ENCODE measurements at regions not wholly inside any gene's neighbourhood (a gene's known extent, or its start where the extent isn't known, plus 50 kb on each side); places are given as distances from the start of the nearest gene placed in this dataset.
A peak's percentile ranks its signal among the peaks of the same experiment; 100 is the strongest.

DNA sequence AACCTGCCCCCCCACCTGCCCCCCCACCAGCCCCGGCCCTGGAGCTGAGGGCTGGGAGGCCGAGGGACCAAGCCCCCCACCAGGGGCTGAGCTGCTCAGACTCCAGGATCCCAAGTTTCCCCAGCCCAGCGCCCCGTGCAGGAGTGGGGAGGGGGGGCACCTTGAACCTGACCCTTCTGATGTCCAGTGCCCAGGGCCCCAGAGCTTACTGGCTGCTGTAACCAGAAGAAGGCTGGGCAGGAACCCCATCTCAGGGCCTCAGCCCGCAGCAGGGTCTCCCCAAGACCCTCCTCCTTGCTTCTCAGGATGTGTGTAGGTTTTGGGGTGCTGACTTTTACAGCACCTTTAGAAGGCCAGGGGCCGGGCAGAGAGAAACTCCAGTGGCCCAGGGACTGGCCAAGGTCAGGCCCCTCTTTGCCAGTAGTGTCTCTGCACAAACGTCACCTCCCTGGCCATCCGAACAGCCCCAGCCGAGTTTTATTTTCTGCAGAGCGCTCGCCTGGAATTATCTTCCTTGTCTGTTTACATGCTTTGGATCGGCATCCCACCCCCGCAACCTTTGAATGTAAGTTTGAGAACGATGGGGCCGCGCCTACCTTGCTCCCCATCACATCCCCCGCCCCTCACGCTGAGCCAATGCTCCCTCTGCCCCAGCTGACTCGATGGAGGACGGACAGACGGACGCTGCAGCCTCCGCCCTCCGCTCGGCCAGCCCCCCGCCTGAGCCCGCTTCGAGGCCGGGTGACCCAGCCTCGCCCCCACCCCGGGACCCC is 70.1 kb upstream of the CASZ1 start:
- Histone ChIP-seq H3K4me3 (ENCODE audit: low read length in 2 of 2) (peak overlapping the region in 1 of 2 donors; percentile 11), H3K4me1 (ENCODE audit: control insufficient read depth in 2 of 2, insufficient read depth in 2 of 2, low read length in 2 of 2) (peaks cover 0 to 10% of the 10 kb centered on the region in 2 donors), H3K27me3 (ENCODE audit: control insufficient read depth in 2 of 2, insufficient read depth in 2 of 2, low read length in 2 of 2) (peaks cover 7 to 13% of the 10 kb centered on the region in 2 donors), H3K36me3 (ENCODE audit: control insufficient read depth in 2 of 2, insufficient read depth in 2 of 2, low read length in 2 of 2) (no peaks in the 10 kb centered on the region), H3K9me3 (ENCODE audit: control insufficient read depth in 2 of 2, low read length in 2 of 2) (no peaks in the 10 kb centered on the region), H3K9ac (ENCODE audit: low read depth in 1 of 2, low read length in 2 of 2) (no peak overlapping the region), H3K27ac (ENCODE audit: low read depth in 2 of 2, low read length in 2 of 2) (no peak overlapping the region)

DNA sequence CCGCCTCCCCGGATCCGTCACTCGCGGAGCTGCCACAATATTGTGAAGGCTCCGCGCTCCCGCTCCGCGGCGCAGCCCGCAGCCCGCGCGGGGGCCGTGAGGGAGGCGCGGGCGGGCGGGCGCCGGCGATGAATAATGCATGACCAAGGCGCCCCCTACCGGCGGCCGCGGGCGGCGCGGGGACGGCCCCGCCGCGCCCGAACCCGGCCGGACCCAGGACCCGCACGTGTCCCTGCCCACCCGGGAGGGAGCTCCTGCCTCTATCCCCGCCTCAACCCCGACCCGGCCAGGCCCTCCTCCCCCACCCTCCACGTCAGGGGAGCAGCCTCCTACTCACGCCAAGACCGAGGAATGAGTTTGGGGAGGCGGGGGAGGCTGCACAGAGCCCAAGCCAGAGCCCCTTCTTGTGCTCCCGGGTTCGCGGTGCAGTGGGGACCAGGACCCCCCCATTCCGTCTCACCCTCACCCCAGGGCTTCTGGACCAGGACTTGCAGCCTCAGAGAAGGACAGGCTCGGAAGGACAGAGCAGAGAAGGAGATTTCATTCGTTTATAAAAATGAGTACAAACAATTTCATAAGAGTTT is 70.8 kb upstream of the CASZ1 start:
- H3K36me3 ChIP-seq (ENCODE audit: control insufficient read depth in 2 of 2, insufficient read depth in 2 of 2, low read length in 2 of 2) = no peaks in the 10 kb centered on the region
- H3K27me3 ChIP-seq (ENCODE audit: control insufficient read depth in 2 of 2, insufficient read depth in 2 of 2, low read length in 2 of 2) = peaks cover 7 to 13% of the 10 kb centered on the region in 2 donors
- no peaks in the 10 kb centered on the region for H3K9me3 ChIP-seq (ENCODE audit: control insufficient read depth in 2 of 2, low read length in 2 of 2)
- no peak overlapping the region for H3K27ac ChIP-seq (ENCODE audit: low read depth in 2 of 2, low read length in 2 of 2)
- peaks cover 0 to 10% of the 10 kb centered on the region in 2 donors for H3K4me1 ChIP-seq (ENCODE audit: control insufficient read depth in 2 of 2, insufficient read depth in 2 of 2, low read length in 2 of 2)
- peak overlapping the region in 1 of 2 donors; percentile 10 for H3K9ac ChIP-seq (ENCODE audit: low read depth in 1 of 2, low read length in 2 of 2)
- peak overlapping the region; percentile 13 to 43 for H3K4me3 ChIP-seq (ENCODE audit: low read length in 2 of 2)

DNA sequence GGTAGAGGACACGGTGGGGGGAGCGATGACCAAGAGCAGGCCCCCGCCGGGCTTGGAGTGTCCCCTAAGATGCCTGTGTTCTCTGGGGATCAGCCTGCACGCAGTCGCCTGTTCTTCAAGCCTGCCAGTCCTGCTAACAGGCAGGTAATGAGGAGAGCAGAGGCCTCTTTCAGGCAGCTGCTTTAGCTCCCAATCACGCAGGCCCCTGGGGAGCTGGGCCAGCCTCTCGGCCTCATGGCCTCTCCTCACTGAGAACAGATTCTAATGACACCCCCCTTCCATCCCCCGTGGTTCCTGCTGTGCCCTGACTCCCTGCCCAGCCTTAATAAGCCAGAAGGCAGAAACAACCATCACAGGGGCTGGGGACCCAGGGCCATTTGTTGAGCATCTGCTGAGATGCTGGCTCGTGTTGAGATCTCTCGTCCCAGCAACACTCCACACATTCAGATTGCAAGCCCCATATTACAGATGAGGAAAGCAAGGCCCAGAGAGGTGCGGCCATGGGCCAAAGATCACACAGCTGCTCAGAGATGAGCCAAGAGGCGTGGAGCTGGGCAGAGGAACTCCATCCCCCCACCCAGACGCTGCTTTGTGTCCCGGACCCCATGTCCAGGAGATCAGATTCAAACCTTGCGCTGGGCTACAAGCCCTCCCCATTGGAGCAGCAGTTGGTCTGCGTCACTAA is 71.6 kb upstream of the CASZ1 start:
- Histone ChIP-seq H3K36me3 (ENCODE audit: control insufficient read depth in 2 of 2, insufficient read depth in 2 of 2, low read length in 2 of 2) (no peaks in the 10 kb centered on the region), H3K27ac (ENCODE audit: low read depth in 2 of 2, low read length in 2 of 2) (no peak overlapping the region), H3K4me3 (ENCODE audit: low read length in 2 of 2) (no peak overlapping the region), H3K9ac (ENCODE audit: low read depth in 1 of 2, low read length in 2 of 2) (no peak overlapping the region), H3K9me3 (ENCODE audit: control insufficient read depth in 2 of 2, low read length in 2 of 2) (no peaks in the 10 kb centered on the region), H3K27me3 (ENCODE audit: control insufficient read depth in 2 of 2, insufficient read depth in 2 of 2, low read length in 2 of 2) (peaks cover 7 to 13% of the 10 kb centered on the region in 2 donors), H3K4me1 (ENCODE audit: control insufficient read depth in 2 of 2, insufficient read depth in 2 of 2, low read length in 2 of 2) (peaks cover 0 to 10% of the 10 kb centered on the region in 2 donors)

DNA sequence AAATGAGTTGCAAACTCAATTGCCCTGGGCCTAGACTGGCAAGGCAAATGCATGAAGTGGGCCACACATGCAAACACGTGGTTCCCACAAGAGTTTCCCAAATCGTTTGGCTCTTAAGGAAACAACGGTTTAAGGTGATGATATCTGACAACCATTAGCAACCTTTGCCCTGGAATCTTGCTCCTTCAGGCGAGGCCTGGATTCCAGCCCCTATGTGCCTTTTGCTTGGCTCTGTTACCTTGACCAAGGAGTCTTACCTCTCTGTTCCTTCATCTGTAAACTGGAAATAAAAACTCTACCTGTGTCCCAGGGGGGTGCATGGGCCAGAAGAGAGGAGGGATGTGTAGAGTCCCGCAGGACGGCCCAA is 72.1 kb upstream of the CASZ1 start:
- Histone ChIP-seq H3K27me3 (ENCODE audit: control insufficient read depth in 2 of 2, insufficient read depth in 2 of 2, low read length in 2 of 2) (peaks cover 7 to 13% of the 10 kb centered on the region in 2 donors), H3K4me3 (ENCODE audit: low read length in 2 of 2) (no peak overlapping the region), H3K9me3 (ENCODE audit: control insufficient read depth in 2 of 2, low read length in 2 of 2) (no peaks in the 10 kb centered on the region), H3K9ac (ENCODE audit: low read depth in 1 of 2, low read length in 2 of 2) (no peak overlapping the region), H3K27ac (ENCODE audit: low read depth in 2 of 2, low read length in 2 of 2) (no peak overlapping the region), H3K4me1 (ENCODE audit: control insufficient read depth in 2 of 2, insufficient read depth in 2 of 2, low read length in 2 of 2) (peaks cover 0 to 10% of the 10 kb centered on the region in 2 donors), H3K36me3 (ENCODE audit: control insufficient read depth in 2 of 2, insufficient read depth in 2 of 2, low read length in 2 of 2) (no peaks in the 10 kb centered on the region)

DNA sequence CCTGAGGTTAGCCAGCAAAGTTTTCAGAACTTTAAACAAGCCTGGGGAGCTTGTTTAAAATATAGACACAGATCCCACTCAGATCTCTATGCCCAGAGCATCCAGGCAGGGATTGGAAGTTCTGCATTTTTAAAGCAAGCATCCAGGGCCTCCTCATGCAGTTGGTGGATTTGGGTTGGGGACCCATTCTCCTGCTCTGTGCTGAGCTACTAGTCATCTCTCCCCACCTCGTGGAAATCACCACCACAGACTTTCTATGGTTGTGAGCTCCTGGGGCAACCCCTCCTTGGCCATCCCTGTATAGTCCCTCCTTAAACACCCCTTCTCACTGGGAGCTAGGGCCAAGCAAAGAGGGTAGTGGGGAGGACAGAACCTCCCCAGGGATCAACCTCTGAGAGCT is 73.5 kb upstream of the CASZ1 start:
- no peak overlapping the region for H3K27ac ChIP-seq (ENCODE audit: low read depth in 2 of 2, low read length in 2 of 2)
- H3K27me3 ChIP-seq (ENCODE audit: control insufficient read depth in 2 of 2, insufficient read depth in 2 of 2, low read length in 2 of 2) = peaks cover 3 to 5% of the 10 kb centered on the region in 2 donors
- peaks cover 0 to 10% of the 10 kb centered on the region in 2 donors for H3K4me1 ChIP-seq (ENCODE audit: control insufficient read depth in 2 of 2, insufficient read depth in 2 of 2, low read length in 2 of 2)
- no peaks in the 10 kb centered on the region for H3K9me3 ChIP-seq (ENCODE audit: control insufficient read depth in 2 of 2, low read length in 2 of 2)
- no peak overlapping the region for H3K4me3 ChIP-seq (ENCODE audit: low read length in 2 of 2)
- no peaks in the 10 kb centered on the region for H3K36me3 ChIP-seq (ENCODE audit: control insufficient read depth in 2 of 2, insufficient read depth in 2 of 2, low read length in 2 of 2)
- no peak overlapping the region for H3K9ac ChIP-seq (ENCODE audit: low read depth in 1 of 2, low read length in 2 of 2)

DNA sequence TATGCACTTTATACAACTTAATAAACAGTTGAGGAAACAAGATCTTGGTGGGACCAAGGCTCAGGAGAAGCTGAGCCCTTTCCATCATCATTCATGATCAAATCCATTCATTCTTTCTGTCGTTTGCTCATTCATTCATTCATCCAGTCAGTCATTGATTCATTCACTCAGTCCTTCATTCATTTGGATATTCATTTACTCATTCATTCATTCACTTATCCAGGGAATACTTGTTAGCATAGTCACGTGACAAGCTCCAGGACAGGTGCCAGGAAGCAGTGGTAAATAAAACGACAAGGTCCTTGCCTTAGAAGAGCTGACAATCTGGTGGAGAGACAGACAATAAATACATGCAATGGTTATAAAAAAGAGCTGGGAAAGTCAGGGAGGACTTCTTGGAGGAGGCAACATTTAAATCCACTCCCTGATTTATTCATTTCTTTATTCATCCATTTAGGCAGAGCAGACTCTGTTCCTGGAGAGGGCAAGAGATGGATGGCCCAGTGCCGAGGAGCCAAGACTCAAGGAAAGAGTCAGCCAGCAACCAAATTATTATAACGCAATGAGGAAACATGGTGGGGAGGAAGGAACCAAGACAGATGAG is 74.1 kb upstream of the CASZ1 start:
- peaks cover 0 to 10% of the 10 kb centered on the region in 2 donors for H3K4me1 ChIP-seq (ENCODE audit: control insufficient read depth in 2 of 2, insufficient read depth in 2 of 2, low read length in 2 of 2)
- no peak overlapping the region for H3K4me3 ChIP-seq (ENCODE audit: low read length in 2 of 2)
- no peak overlapping the region for H3K27ac ChIP-seq (ENCODE audit: low read depth in 2 of 2, low read length in 2 of 2)
- peaks cover 3 to 4% of the 10 kb centered on the region in 2 donors for H3K27me3 ChIP-seq (ENCODE audit: control insufficient read depth in 2 of 2, insufficient read depth in 2 of 2, low read length in 2 of 2)
- no peaks in the 10 kb centered on the region for H3K36me3 ChIP-seq (ENCODE audit: control insufficient read depth in 2 of 2, insufficient read depth in 2 of 2, low read length in 2 of 2)
- no peaks in the 10 kb centered on the region for H3K9me3 ChIP-seq (ENCODE audit: control insufficient read depth in 2 of 2, low read length in 2 of 2)
- no peak overlapping the region for H3K9ac ChIP-seq (ENCODE audit: low read depth in 1 of 2, low read length in 2 of 2)

DNA sequence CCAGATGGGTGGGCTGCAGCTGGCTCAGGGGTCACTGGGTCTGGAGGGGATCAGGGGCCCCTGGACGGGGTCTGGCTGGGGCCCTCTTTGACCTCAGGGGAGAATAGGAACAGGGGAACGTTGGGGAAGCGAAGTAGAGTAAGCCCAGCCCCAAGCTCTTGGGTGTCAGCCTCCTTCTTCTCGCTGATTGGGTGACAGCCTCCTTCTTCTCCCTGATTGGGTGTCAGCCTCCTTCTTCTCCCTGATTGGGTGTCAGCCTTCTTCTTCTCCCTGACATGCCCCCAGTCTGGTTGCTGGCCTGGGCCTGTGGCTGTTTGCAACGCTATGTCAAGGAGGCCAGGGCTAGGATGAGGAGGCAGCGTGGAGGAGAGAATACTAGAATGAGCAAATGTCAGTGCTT is 76.7 kb upstream of the CASZ1 start:
- Histone ChIP-seq H3K4me3 (ENCODE audit: low read length in 2 of 2) (no peak overlapping the region), H3K36me3 (ENCODE audit: control insufficient read depth in 2 of 2, insufficient read depth in 2 of 2, low read length in 2 of 2) (no peaks in the 10 kb centered on the region), H3K27me3 (ENCODE audit: control insufficient read depth in 2 of 2, insufficient read depth in 2 of 2, low read length in 2 of 2) (peaks cover 0 to 3% of the 10 kb centered on the region in 2 donors), H3K27ac (ENCODE audit: low read depth in 2 of 2, low read length in 2 of 2) (no peak overlapping the region), H3K9me3 (ENCODE audit: control insufficient read depth in 2 of 2, low read length in 2 of 2) (no peaks in the 10 kb centered on the region), H3K9ac (ENCODE audit: low read depth in 1 of 2, low read length in 2 of 2) (no peak overlapping the region), H3K4me1 (ENCODE audit: control insufficient read depth in 2 of 2, insufficient read depth in 2 of 2, low read length in 2 of 2) (no peaks in the 10 kb centered on the region)

DNA sequence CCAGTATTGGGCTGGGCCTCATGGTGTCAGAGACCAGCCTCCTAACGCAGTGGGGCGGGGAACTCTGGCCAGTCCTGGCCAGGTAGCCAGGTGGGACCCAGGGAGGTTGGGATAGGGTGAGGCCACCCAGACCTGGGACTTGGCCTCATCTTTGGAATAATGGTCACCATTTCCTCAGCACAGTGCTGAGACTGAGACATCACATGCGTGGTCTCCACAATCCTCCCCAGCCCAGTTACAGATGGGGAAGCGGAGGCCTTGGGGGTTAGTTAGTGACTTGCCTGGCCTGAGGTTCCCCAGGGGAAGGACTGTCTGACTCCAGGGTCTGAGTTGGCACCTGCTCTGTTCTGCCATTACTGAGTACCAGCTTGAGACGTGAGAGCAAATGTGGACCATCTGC is 77.9 kb upstream of the CASZ1 start:
- no peak overlapping the region for H3K9ac ChIP-seq (ENCODE audit: low read depth in 1 of 2, low read length in 2 of 2)
- peaks cover 0 to 3% of the 10 kb centered on the region in 2 donors for H3K27me3 ChIP-seq (ENCODE audit: control insufficient read depth in 2 of 2, insufficient read depth in 2 of 2, low read length in 2 of 2)
- H3K27ac ChIP-seq (ENCODE audit: low read depth in 2 of 2, low read length in 2 of 2) = no peak overlapping the region
- no peaks in the 10 kb centered on the region for H3K4me1 ChIP-seq (ENCODE audit: control insufficient read depth in 2 of 2, insufficient read depth in 2 of 2, low read length in 2 of 2)
- H3K9me3 ChIP-seq (ENCODE audit: control insufficient read depth in 2 of 2, low read length in 2 of 2) = no peaks in the 10 kb centered on the region
- H3K4me3 ChIP-seq (ENCODE audit: low read length in 2 of 2) = no peak overlapping the region
- H3K36me3 ChIP-seq (ENCODE audit: control insufficient read depth in 2 of 2, insufficient read depth in 2 of 2, low read length in 2 of 2) = no peaks in the 10 kb centered on the region

DNA sequence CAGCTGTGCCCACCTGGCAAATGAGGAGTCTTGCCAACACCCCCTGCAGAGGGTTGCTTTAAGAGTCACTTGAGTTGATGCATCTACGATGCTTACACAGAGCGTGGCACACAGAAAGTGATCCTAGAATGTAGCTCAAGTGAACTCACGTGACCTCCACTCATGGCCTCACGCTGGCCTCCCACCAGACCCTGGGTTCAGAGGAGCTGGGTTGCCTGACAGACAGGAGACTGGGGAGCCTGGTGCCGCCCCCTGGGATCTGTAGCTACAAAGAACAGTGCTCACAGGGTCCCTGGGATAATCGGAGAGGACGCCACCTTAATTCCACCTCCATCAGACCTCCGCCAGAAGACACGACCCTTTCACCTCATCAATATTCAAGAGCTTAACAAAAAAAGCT is 81.4 kb upstream of the CASZ1 start:
- H3K27me3 ChIP-seq (ENCODE audit: control insufficient read depth in 2 of 2, insufficient read depth in 2 of 2, low read length in 2 of 2) = peaks cover 0 to 3% of the 10 kb centered on the region in 2 donors
- no peaks in the 10 kb centered on the region for H3K36me3 ChIP-seq (ENCODE audit: control insufficient read depth in 2 of 2, insufficient read depth in 2 of 2, low read length in 2 of 2)
- no peak overlapping the region for H3K27ac ChIP-seq (ENCODE audit: low read depth in 2 of 2, low read length in 2 of 2)
- H3K9me3 ChIP-seq (ENCODE audit: control insufficient read depth in 2 of 2, low read length in 2 of 2) = no peaks in the 10 kb centered on the region
- H3K4me1 ChIP-seq (ENCODE audit: control insufficient read depth in 2 of 2, insufficient read depth in 2 of 2, low read length in 2 of 2) = no peaks in the 10 kb centered on the region
- H3K4me3 ChIP-seq (ENCODE audit: low read length in 2 of 2) = no peak overlapping the region
- no peak overlapping the region for H3K9ac ChIP-seq (ENCODE audit: low read depth in 1 of 2, low read length in 2 of 2)

DNA sequence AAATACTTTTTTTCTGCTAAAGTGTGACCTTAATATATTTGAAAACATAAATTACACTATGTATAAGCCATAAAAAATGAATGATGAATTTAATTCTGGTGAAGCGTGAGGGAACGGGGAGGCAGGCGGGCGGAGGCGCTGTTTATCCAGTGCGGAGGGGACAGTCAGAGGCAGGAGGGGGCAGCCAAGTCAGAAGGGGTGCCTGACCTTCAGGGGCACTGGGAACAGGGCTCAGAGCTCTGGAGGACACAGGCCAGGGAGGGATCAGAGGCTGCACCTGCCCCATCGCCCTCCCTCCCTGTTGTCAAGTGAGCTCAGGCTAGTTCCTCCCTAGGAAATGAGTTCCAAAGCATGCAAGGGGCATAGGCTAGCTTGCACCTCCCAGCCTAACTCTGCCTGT is 82.0 kb upstream of the CASZ1 start:
- no peaks in the 10 kb centered on the region for H3K9me3 ChIP-seq (ENCODE audit: control insufficient read depth in 2 of 2, low read length in 2 of 2)
- no peaks in the 10 kb centered on the region for H3K36me3 ChIP-seq (ENCODE audit: control insufficient read depth in 2 of 2, insufficient read depth in 2 of 2, low read length in 2 of 2)
- no peak overlapping the region for H3K9ac ChIP-seq (ENCODE audit: low read depth in 1 of 2, low read length in 2 of 2)
- H3K4me1 ChIP-seq (ENCODE audit: control insufficient read depth in 2 of 2, insufficient read depth in 2 of 2, low read length in 2 of 2) = no peaks in the 10 kb centered on the region
- H3K4me3 ChIP-seq (ENCODE audit: low read length in 2 of 2) = no peak overlapping the region
- H3K27ac ChIP-seq (ENCODE audit: low read depth in 2 of 2, low read length in 2 of 2) = no peak overlapping the region
- peaks cover 0 to 3% of the 10 kb centered on the region in 2 donors for H3K27me3 ChIP-seq (ENCODE audit: control insufficient read depth in 2 of 2, insufficient read depth in 2 of 2, low read length in 2 of 2)
